Peyer's patch (tissue), 4 donors: ENCODE measurements at regions not wholly inside any gene's neighbourhood (a gene's known extent, or its start where the extent isn't known, plus 50 kb on each side); places are given as distances from the start of the nearest gene placed in this dataset.
A peak's percentile ranks its signal among the peaks of the same experiment; 100 is the strongest.

ENCODE experiments used
- POLR2A ChIP-seq, 2 donors: fragments of 450-650 bp; IDR thresholded peaks; one replicate each; pipeline ENCODE4 v1.5.1; 2017; ENCODE audit warnings: antibody characterized with exemption in 2 of 2, mild to moderate bottlenecking in 2 of 2, moderate library complexity in 2 of 2
- TF ChIP-seq, protein P1 (sequence below), 6 experiments: fragments of 450-650 bp in 4 of 6; fragments of 200-600 bp in 2 of 6; sonication (generic) in 1 of 6; IDR thresholded peaks; one replicate each; pipeline ENCODE4 v1.5.1; 2017 to 2019; ENCODE audit warnings: antibody characterized with exemption in 6 of 6, mild to moderate bottlenecking in 3 of 6, moderate library complexity in 1 of 6

DNA sequence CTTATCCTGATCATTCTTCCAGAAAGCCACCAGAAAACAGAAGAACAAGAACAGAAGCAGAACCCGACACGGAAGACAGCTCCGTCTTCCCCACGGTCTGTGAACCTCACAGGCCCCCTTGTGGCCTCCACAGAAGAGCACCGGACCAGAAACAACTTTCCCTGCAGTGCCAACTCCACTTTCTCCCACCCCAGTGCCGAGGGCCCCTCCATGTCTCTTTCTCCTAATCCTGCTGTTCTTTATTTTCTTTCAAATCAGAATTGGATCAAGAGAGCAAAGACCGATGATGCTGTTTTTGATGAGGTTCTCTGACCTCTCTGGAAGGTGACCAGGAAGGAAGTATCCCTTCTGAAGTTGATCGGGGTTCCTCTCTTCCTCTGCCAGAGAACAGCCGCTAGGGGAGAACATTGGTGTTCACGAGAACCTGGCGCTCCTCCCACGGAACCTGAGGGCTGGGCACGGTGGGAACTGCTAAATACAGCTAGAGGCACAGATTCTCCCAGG lies 58.9 kb upstream of the CTTNBP2NL start:
- TF ChIP-seq, protein P1, sequence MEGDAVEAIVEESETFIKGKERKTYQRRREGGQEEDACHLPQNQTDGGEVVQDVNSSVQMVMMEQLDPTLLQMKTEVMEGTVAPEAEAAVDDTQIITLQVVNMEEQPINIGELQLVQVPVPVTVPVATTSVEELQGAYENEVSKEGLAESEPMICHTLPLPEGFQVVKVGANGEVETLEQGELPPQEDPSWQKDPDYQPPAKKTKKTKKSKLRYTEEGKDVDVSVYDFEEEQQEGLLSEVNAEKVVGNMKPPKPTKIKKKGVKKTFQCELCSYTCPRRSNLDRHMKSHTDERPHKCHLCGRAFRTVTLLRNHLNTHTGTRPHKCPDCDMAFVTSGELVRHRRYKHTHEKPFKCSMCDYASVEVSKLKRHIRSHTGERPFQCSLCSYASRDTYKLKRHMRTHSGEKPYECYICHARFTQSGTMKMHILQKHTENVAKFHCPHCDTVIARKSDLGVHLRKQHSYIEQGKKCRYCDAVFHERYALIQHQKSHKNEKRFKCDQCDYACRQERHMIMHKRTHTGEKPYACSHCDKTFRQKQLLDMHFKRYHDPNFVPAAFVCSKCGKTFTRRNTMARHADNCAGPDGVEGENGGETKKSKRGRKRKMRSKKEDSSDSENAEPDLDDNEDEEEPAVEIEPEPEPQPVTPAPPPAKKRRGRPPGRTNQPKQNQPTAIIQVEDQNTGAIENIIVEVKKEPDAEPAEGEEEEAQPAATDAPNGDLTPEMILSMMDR (IDR thresholded peaks at IDR 0.05) = peak in 5 of 6 experiments; percentile 19 to 44 (median 37)
- TF ChIP-seq POLR2A (IDR thresholded peaks at IDR 0.05) = no peak
